Heart left ventricle (tissue), 16 donors: ENCODE measurements at regions not wholly inside any gene's neighbourhood (a gene's known extent, or its start where the extent isn't known, plus 50 kb on each side); places are given as distances from the start of the nearest gene placed in this dataset.

Experiments
- ATAC-seq, 4 donors: fragments of 200-7000 bp; cut with Tn5 transposase; one replicate each; pipeline ENCODE4 v1.9.1; 2020 to 2022; ENCODE audit warnings: moderate library complexity in 4 of 4, mild to moderate bottlenecking in 3 of 4, moderate number of reproducible peaks in 1 of 4
- DNase-seq, 5 donors: peaks; one replicate each; pipeline ENCODE4 v3.0.0-alpha.2; 2020
- H3K27ac ChIP-seq, 12 donors: fragments of 200-600 bp; sonication (generic) in 4 of 12; one replicate each; pipeline versions ENCODE4 v1.5.0 to v1.8.0; 2016 to 2022; ENCODE audit warnings: mild to moderate bottlenecking in 2 of 12
- H3K27me3 ChIP-seq, 9 donors: fragments of 200-600 bp; sonication (generic) in 2 of 9; one replicate each; pipeline versions ENCODE4 v1.5.1 to v1.8.0; 2016 to 2022; ENCODE audit warnings: mild to moderate bottlenecking in 3 of 9
- H3K36me3 ChIP-seq, 9 donors: fragments of 200-600 bp; sonication (generic) in 2 of 9; one replicate each; pipeline versions ENCODE4 v1.5.0 to v1.8.0; 2018 to 2022; ENCODE audit warnings: mild to moderate bottlenecking in 2 of 9
- H3K4me1 ChIP-seq, 12 donors: fragments of 200-600 bp; sonication (generic) in 4 of 12; one replicate each; pipeline versions ENCODE4 v1.5.0 to v1.8.0; 2016 to 2022; ENCODE audit warnings: mild to moderate bottlenecking in 3 of 12
- H3K4me3 ChIP-seq, 12 donors: fragments of 200-600 bp; sonication (generic) in 4 of 12; one replicate each; pipeline versions ENCODE4 v1.5.0 to v1.8.0; 2017 to 2022; ENCODE audit warnings: mild to moderate bottlenecking in 9 of 12, moderate library complexity in 4 of 12
- H3K9me3 ChIP-seq, 12 donors: fragments of 200-600 bp; sonication (generic) in 4 of 12; one replicate each; pipeline versions ENCODE4 v1.5.0 to v1.8.0; 2016 to 2022; ENCODE audit warnings: mild to moderate bottlenecking in 1 of 12
- CTCF ChIP-seq, 12 donors: fragments of 200-600 bp; sonication (generic) in 4 of 12; IDR thresholded peaks; one replicate each; pipeline versions ENCODE4 v1.5.0 to v1.8.0; 2018 to 2022; ENCODE audit warnings: antibody characterized with exemption in 12 of 12, mild to moderate bottlenecking in 5 of 12
- POLR2A ChIP-seq, 2 donors: fragments of 450-650 bp; IDR thresholded peaks; one replicate each; pipeline ENCODE4 v1.6.1; 2017; ENCODE audit warnings: antibody characterized with exemption in 2 of 2, mild to moderate bottlenecking in 2 of 2, moderate library complexity in 2 of 2
- WGBS, 4 donors: extraction: QIAGEN DNeasy Blood & Tissue Kit in 2 of 4; methylation state at CpG; one replicate each; pipeline versions ENCODE4 v1.1.5 to v1.1.7; 2013 to 2018; 5-methylcytosine and 5-hydroxymethylcytosine counted together
- intact Hi-C, 10 donors: fragments of 100-400 bp; cut with DNase I; formaldehyde crosslinking; loops; one replicate each; pipeline versions ENCODE4 v1.11.1 to v1.14.2; 2022
- donor health status: ischemic (EF 13 %, LVEDD 7.1; RV severe dilation, severe dysfunction).
- donor health status: healthy with polysubstance abuse.
- donor health status: DM: no; HTN: yes; CAD: no.
- donor health status: DM: no; HTN: no; CAD: no.
- donor health status: ischemic (EF 25% LVEDD 6.9; RV normal size, moderate dysfunction).
- donor health status: ischemic (EF 25% LVEDD 5.7; RV mildly dilated, moderate dysfunction).
- donor health status: healthy.
- donor health status: DM: yes; HTN: yes; CAD: no.
- donor health status: ischemic (EF 35%, LVEDD 5.7; RV mildly dilated, moderate dysfunction).
- donor health status: nonischemic (EF 11% LVEDD 7.7; RV severe dilation, severe dysfunction).
- donor health status: DM: yes; HTN: yes; CAD: no.
- donor health status: PGD.
- donor health status: ischemic (EF 29% LVEDD 5.4; RV normal size, mild dysfunction).
- donor health status: nonischemic (EF 23%, LVEDD 6.1; RV moderate dilation, normal function).

GRCh38 chr5:110073534-110073933, 383.8 kb downstream of the MAN2A1 start:
- Histone ChIP-seq H3K9me3 (peaks cover 0 to 46% (median 17%) of the 10 kb centered on the region in 12 donors), H3K27ac (no peak overlapping the region), H3K4me3 (no peak overlapping the region), H3K4me1 (no peaks in the 10 kb centered on the region), H3K27me3 (peaks cover 0 to 14% (median 0%) of the 10 kb centered on the region in 9 donors), H3K36me3 (no peaks in the 10 kb centered on the region)
- DNase-seq = no peak
- ATAC-seq = no peak
- 39 to 89% (median 59%) methylated on average over 2 of the region's 2 CpGs for WGBS, 4 donors
- TF ChIP-seq CTCF (IDR thresholded peaks at IDR 0.05) (no peak), POLR2A (IDR thresholded peaks at IDR 0.05) (no peak)
- intact Hi-C loops = no loop called here

- Histone ChIP-seq H3K27ac (no peak overlapping the region), H3K27me3 (peaks cover 0 to 14% (median 0%) of the 10 kb centered on the region in 9 donors), H3K4me1 (no peaks in the 10 kb centered on the region), H3K4me3 (no peak overlapping the region), H3K36me3 (no peaks in the 10 kb centered on the region), H3K9me3 (peaks cover 0 to 29% (median 17%) of the 10 kb centered on the region in 12 donors)
- TF ChIP-seq POLR2A (IDR thresholded peaks at IDR 0.05) (no peak), CTCF (IDR thresholded peaks at IDR 0.05) (no peak)
- no peak for DNase-seq
- intact Hi-C loops = no loop called here
- WGBS, 4 donors = 67 to 79% (median 78%) methylated on average over 1 of the region's 1 CpG
- ATAC-seq = no peak
Observed at GRCh38 chr5:110075656-110076055, 385.9 kb downstream of the MAN2A1 start.

DNA sequence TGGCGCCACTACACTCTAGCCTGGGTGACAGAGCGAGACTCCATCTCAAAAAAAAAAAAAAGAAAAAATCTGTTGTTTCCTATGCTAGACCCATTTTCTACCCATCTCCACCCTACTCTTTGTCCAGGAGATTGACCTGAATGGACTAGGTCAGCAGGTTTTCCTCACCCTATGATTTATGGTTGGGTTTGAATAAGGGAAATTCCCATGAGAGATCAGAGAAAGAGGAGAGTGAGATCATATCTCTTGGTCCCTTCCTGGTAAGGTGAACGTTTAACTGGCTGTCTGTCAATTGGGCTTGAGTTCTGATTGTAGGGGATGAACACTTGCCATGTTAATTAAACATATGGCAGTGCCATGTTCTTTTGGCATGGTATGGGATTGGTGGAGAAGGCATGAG, 387.4 kb downstream of the MAN2A1 start:
- Histone ChIP-seq H3K4me1 (no peaks in the 10 kb centered on the region), H3K27ac (no peak overlapping the region), H3K27me3 (peaks cover 0 to 14% (median 0%) of the 10 kb centered on the region in 9 donors), H3K36me3 (no peaks in the 10 kb centered on the region), H3K9me3 (peaks cover 0 to 26% (median 16%) of the 10 kb centered on the region in 12 donors), H3K4me3 (no peak overlapping the region)
- no peak for TF ChIP-seq CTCF (IDR thresholded peaks at IDR 0.05)
- ATAC-seq (no peak), DNase-seq (no peak)
- 75 to 82% (median 80%) methylated on average over 3 of the region's 3 CpGs for WGBS, 4 donors
- intact Hi-C loops = no loop called here

DNA sequence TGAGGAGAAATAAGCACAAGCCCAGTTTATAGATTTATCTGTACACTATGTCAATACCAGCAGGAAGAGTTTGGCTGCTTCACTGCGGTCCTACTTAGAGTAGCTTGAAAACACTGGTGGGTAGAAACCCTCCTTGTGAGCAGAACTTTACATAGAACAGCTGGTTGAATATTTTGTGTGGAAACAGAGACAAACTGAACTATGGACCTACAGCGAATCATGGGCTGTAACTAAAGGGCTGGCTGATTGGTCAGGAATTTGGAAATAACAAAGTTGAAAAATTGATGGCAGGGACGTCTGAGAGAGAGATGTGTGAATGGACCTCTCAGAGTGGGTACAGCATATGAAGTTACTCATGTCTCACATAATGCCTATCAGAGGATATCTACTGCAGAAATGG, 392.5 kb downstream of the MAN2A1 start:
- Histone ChIP-seq H3K27ac (no peak overlapping the region), H3K27me3 (peaks cover 0 to under 1% (median 0%) of the 10 kb centered on the region in 9 donors), H3K4me3 (no peak overlapping the region), H3K36me3 (no peaks in the 10 kb centered on the region), H3K4me1 (no peaks in the 10 kb centered on the region), H3K9me3 (no peaks in the 10 kb centered on the region)
- no peak for DNase-seq
- WGBS, 4 donors = 87 to 91% (median 88%) methylated on average over 3 of the region's 3 CpGs
- no peak for ATAC-seq
- TF ChIP-seq CTCF (IDR thresholded peaks at IDR 0.05) (no peak), POLR2A (IDR thresholded peaks at IDR 0.05) (no peak)
- intact Hi-C loops = no loop called here
